Astrocyte of the spinal cord (primary cell): ENCODE measurements at regions not wholly inside any gene's neighbourhood (a gene's known extent, or its start where the extent isn't known, plus 50 kb on each side); places are given as distances from the start of the nearest gene placed in this dataset.

Experiments
- DNase-seq: peaks from one replicate; pipeline ENCODE4 v3.0.0; 2011; ENCODE audit warnings: low read depth, low spot score
- H3K4me3 ChIP-seq: 2 replicates; pipeline ENCODE4 v1.5.1; 2011; ENCODE audit warnings: low read depth, mild to moderate bottlenecking, low read length, moderate library complexity
- CTCF ChIP-seq: IDR thresholded peaks from 2 replicates; pipeline ENCODE4 v1.5.1; 2012; ENCODE audit warnings: low read depth, mild to moderate bottlenecking, low read length, inconsistent platforms
- in situ Hi-C: cut with HindIII; loops from 2 replicates; pipeline ENCODE4 v1.10.0; 2017; ENCODE audit warnings: low sequenced_read_pairs

- no peak overlapping the region for H3K4me3 ChIP-seq
- in situ Hi-C loops = no loop called here
- no peak for TF ChIP-seq CTCF
- no peak for DNase-seq
Measured at GRCh38 chr11:13094930-13095687, 86.0 kb downstream of the RASSF10 start.

- TF ChIP-seq CTCF = no peak
- DNase-seq = no peak
- H3K4me3 ChIP-seq = no peak overlapping the region
- in situ Hi-C loops = no loop called here
Measured at GRCh38 chr11:13098063-13098462, 88.9 kb downstream of the RASSF10 start.

GRCh38 chr11:13098616-13099289 lies 89.6 kb downstream of the RASSF10 start:
- no peak overlapping the region for H3K4me3 ChIP-seq
- no peak for TF ChIP-seq CTCF
- in situ Hi-C loops = no loop called here
- DNase-seq = no peak

- in situ Hi-C loops = no loop called here
- TF ChIP-seq CTCF = no peak
- DNase-seq = no peak
- no peak overlapping the region for H3K4me3 ChIP-seq
Measured at GRCh38 chr11:13101644-13102512, 92.8 kb downstream of the RASSF10 start.

- H3K4me3 ChIP-seq = no peak overlapping the region
- in situ Hi-C loops = no loop called here
- DNase-seq = no peak
- TF ChIP-seq CTCF = no peak
Measured at GRCh38 chr11:13102513-13102840, 93.4 kb downstream of the RASSF10 start.

- no peak overlapping the region for H3K4me3 ChIP-seq
- DNase-seq = no peak
- in situ Hi-C loops = no loop called here
- TF ChIP-seq CTCF = no peak
Measured at GRCh38 chr11:13102865-13103539, 93.9 kb downstream of the RASSF10 start.
